ENCODE measurements at regions not wholly inside any gene's neighbourhood (a gene's known extent, or its start where the extent isn't known, plus 50 kb on each side); places are given as distances from the start of the nearest gene placed in this dataset.
"Not testable (repeated sequence)": the region's sequence is repeated elsewhere in the genome, so short reads cannot be mapped to it uniquely, and the experiment has no call there.

GRCh38 chr6:51152594-51152993 is 333.9 kb downstream of the TFAP2B start:
- DNase-seq (ENCODE audit: low spot score) = no peak

GRCh38 chr6:51153109-51153508 is 334.4 kb downstream of the TFAP2B start:
- DNase-seq (ENCODE audit: low spot score) = no peak

- not testable (repeated sequence) for DNase-seq (ENCODE audit: low spot score)
These were observed 336.3 kb downstream of the TFAP2B start for GRCh38 chr6:51154925-51155324.

- DNase-seq (ENCODE audit: low spot score) = not testable (repeated sequence)
These were observed 340.6 kb downstream of the TFAP2B start for GRCh38 chr6:51159260-51159659.

- DNase-seq (ENCODE audit: low spot score) = no peak
These were observed 343.1 kb downstream of the TFAP2B start for GRCh38 chr6:51161752-51162151.

GRCh38 chr6:51163843-51164529 is 345.3 kb downstream of the TFAP2B start:
- DNase-seq (ENCODE audit: low spot score) = no peak

- no peak for DNase-seq (ENCODE audit: low spot score)
These were observed 348.2 kb downstream of the TFAP2B start for GRCh38 chr6:51166914-51167313.

GRCh38 chr6:51167468-51167867 is 348.8 kb downstream of the TFAP2B start:
- DNase-seq (ENCODE audit: low spot score) = no peak

- DNase-seq (ENCODE audit: low spot score) = no peak
These were observed 364.2 kb downstream of the TFAP2B start for GRCh38 chr6:51182827-51183226.

GRCh38 chr6:51184046-51184445 is 365.4 kb downstream of the TFAP2B start:
- no peak for DNase-seq (ENCODE audit: low spot score)

- DNase-seq (ENCODE audit: low spot score) = not testable (repeated sequence)
These were observed 374.5 kb downstream of the TFAP2B start for GRCh38 chr6:51193163-51193562.

GRCh38 chr6:51199105-51199552 is 380.5 kb downstream of the TFAP2B start:
- no peak for DNase-seq (ENCODE audit: low spot score)

GRCh38 chr6:51199733-51200260 is 381.1 kb downstream of the TFAP2B start:
- DNase-seq (ENCODE audit: low spot score) = no peak

- no peak for DNase-seq (ENCODE audit: low spot score)
These were observed 382.0 kb downstream of the TFAP2B start for GRCh38 chr6:51200676-51201075.

- not testable (repeated sequence) for DNase-seq (ENCODE audit: low spot score)
These were observed 384.0 kb downstream of the TFAP2B start for GRCh38 chr6:51202653-51203052.

GRCh38 chr6:51203504-51203903 is 384.8 kb downstream of the TFAP2B start:
- no peak for DNase-seq (ENCODE audit: low spot score)

- not testable (repeated sequence) for DNase-seq (ENCODE audit: low spot score)
These were observed 388.0 kb downstream of the TFAP2B start for GRCh38 chr6:51206686-51207085.

- DNase-seq (ENCODE audit: low spot score) = no peak
These were observed 391.0 kb downstream of the TFAP2B start for GRCh38 chr6:51209651-51210050.

GRCh38 chr6:51213811-51214210 is 395.1 kb downstream of the TFAP2B start:
- no peak for DNase-seq (ENCODE audit: low spot score)

- no peak for DNase-seq (ENCODE audit: low spot score)
These were observed 395.8 kb downstream of the TFAP2B start for GRCh38 chr6:51214442-51214841.

GRCh38 chr6:51218181-51218580 is 399.5 kb downstream of the TFAP2B start:
- no peak for DNase-seq (ENCODE audit: low spot score)

GRCh38 chr6:51224580-51225240 is 406.0 kb downstream of the TFAP2B start:
- DNase-seq (ENCODE audit: low spot score) = not testable (repeated sequence)

- DNase-seq (ENCODE audit: low spot score) = no peak
These were observed 422.7 kb downstream of the TFAP2B start for GRCh38 chr6:51241376-51241775.

All from left forelimb (tissue), 1 donor.